GM12875 (cell line): ENCODE measurements at regions not wholly inside any gene's neighbourhood (a gene's known extent, or its start where the extent isn't known, plus 50 kb on each side); places are given as distances from the start of the nearest gene placed in this dataset.

Source experiments
- H3K4me3 ChIP-seq: one replicate; pipeline ENCODE4 v1.5.1; 2011; ENCODE audit warnings: low read depth, low read length, control low read depth
- CTCF ChIP-seq: IDR thresholded peaks from 2 replicates; pipeline ENCODE4 v1.5.1; 2011; ENCODE audit warnings: low read depth, mild to moderate bottlenecking, control low read depth, inconsistent platforms, low read length, moderate library complexity, borderline replicate concordance; ENCODE audit not compliant: insufficient read depth

GRCh38 chr7:94325122-94325475 is 69.6 kb upstream of the COL1A2 start:
- H3K4me3 ChIP-seq = no peak overlapping the region
- TF ChIP-seq CTCF = no peak

- TF ChIP-seq CTCF = no peak
- no peak overlapping the region for H3K4me3 ChIP-seq
These were observed 64.2 kb upstream of the COL1A2 start for GRCh38 chr7:94330269-94331020.

DNA sequence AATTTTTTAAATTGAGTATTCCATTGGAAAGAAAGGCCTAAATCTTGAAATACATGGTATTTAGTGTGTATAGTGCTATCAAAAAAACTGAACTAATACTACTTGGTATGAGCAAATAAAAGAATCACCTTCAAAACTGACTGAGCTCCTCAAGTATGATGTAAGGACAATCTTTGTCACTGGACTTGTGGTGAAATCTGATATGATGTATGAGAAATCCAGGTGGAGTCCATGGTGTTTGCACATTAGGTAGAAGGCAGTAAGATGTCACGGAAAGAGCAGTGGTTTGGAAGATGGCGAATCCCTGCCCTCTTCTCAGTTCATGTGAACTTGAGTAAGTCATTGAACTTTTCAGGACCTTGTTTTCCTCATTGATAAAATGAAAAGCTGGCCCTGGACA is 62.1 kb upstream of the COL1A2 start:
- no peak for TF ChIP-seq CTCF
- no peak overlapping the region for H3K4me3 ChIP-seq

DNA sequence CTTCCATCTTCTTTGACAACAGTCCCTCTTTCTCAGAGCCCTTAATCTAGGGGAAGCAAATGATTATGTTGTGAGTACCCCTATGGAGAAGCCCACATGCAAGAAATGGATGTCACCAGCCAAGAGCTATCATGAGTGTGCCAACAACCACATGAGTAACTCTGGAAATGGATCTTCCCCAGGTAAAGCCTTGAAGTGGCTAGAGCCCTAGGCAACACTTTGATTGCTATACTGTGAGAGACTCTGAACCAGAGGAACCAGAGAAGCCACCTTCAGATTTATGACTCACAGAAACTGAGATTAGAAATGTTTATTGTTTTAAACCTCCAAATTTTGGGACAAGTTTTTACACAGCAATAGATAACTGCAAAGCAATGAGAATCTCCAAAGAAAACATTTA is 60.9 kb upstream of the COL1A2 start:
- no peak overlapping the region for H3K4me3 ChIP-seq
- no peak for TF ChIP-seq CTCF

DNA sequence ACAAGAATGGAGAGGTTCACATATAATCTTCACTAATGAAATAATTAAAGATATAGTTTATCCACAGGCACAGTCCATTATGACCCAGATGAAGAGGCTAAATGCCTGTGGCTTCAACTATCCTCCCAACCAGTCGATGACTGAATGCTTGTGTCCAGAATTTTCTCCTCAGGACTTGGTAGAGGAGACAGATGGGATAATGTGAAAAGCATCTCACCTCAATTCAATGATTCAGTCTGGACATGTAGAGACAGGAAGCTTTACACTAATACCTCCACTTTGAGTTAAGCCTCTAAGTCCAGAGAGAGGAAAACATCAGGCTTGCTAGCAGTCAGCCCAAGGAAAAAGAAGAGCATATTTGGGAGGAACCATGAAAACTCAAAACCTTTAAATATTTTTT is 59.1 kb upstream of the COL1A2 start:
- no peak overlapping the region for H3K4me3 ChIP-seq
- TF ChIP-seq CTCF = no peak

GRCh38 chr7:94336009-94336408 is 58.7 kb upstream of the COL1A2 start:
- no peak overlapping the region for H3K4me3 ChIP-seq
- no peak for TF ChIP-seq CTCF

DNA sequence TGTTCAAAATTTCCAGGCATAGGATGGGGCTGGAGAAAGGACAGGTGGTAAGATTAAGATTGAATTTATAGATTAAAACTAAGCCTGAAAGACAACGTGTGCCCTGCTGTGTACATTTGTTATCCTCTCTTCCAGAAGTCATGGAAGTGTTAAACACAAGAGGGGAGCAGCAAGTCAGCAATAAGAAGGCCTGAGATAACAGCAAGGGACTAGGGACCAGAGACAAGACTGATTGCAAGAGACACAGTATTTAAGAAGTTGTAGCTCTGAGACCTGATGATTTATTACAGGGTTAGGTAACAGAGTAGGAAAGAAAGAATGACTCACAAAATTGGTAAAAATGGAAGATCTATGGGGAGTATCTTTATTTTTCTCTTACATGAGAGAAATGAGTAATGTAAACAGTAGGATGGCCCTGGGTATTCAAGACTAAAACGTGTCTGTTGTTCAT is 55.7 kb upstream of the COL1A2 start:
- no peak for TF ChIP-seq CTCF
- no peak overlapping the region for H3K4me3 ChIP-seq
